ENCODE measurements at regions not wholly inside any gene's neighbourhood (a gene's known extent, or its start where the extent isn't known, plus 50 kb on each side); places are given as distances from the start of the nearest gene placed in this dataset.

DNA sequence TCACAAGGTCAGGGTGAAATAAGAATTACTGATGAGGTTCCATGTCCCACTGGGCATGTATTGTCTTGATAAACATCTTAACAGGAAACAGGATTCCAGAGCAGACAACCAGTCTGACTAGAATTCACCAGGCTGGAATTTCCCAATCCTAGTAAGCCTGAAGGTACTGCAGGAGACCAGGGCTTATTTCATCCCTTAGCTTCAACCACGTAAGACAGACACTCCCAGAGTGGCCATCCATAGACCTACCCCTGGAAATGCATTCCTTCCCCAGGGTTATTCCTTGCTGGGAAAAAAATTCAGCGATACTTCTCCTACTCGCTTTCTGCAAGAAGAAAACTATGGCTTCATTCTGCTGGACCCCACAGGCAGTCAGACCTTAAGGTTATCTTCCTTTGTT, 785.4 kb downstream of the NR2F1-AS1 start:
- DNase-seq = no peak

DNA sequence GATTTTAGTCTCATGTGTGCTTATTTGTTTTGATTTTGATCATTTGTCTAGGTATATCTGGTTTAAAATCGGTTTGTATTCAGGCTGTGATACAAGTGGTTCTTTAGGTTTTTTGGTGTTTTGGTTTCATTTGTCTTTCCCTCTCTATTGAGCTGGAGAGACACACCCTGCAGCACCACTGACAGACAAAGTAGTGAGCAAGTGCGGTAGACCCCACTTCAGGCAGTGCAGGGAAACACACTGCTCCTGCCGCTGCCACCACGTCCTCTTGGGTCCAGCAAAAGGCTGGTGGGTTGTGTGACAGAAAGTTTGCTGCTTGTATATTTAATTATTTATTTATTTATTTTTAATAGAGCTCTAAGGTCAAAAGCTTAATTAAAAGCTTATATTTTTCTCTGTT, 801.0 kb downstream of the NR2F1-AS1 start:
- no peak for DNase-seq

DNA sequence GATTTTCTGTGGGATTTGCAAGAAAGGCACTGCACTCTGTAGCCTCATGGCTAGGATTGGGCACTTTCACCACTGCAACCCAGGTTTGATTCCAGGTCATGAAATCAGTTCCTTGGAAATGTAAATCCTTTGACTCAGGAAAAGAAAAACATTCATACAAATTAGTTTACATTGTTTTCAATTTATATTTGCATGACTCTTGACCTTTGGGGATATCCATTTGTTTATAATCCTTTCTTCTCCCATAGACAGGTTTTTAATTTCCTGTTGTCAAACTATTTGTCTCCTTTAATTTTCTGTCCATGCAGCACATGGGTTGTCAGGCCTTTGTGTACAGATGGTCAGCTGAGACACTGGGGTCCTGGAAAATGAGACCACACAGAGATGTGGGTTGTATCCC, 801.5 kb downstream of the NR2F1-AS1 start:
- peak; percentile 7 for DNase-seq

GRCh38 chr5:92778261-92778660, 802.8 kb downstream of the NR2F1-AS1 start:
- no peak for DNase-seq

GRCh38 chr5:92777421-92777820, 803.6 kb downstream of the NR2F1-AS1 start:
- no peak for DNase-seq

DNA sequence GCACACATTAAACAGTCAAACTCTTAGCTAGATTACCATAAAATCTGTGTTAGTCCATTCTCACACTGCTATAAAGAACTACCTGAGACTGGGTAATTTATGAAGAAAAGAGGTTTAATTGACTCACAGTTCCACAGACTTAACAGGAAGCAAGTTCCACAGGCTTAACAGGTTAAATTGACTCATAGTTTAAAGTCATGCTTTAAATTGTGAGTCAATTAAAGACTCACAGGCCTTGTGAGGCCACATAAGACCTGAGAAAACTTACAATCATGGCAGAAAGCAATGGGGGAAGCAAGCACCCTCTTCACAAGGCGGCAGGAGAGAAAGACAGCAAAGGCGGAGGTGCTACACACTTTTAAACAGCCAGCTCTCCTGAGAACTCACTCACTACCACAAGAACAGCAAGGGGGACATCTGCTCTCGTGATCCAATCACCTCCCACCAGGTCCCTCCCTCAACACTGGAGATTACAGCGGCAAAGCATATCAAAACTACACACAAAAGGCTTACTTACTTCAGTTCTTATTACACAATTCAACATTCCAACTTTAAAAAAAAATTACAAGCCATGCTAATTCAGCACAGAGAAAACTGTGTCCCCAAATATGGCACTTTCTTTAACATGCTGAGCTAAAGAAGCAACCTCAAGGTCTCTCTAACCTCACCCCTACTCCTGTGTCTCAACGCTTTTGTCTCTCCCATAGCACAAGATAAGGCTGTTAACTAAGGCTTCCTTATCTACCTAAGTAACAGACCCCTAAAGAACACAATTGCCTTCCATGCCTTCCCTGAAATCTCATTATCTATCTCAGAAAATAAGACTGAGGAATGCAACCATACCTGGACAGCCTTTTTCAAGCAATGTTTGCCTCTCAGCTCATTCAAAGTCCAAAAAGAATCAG, 805.1 kb downstream of the NR2F1-AS1 start:
- no peak for DNase-seq

DNA sequence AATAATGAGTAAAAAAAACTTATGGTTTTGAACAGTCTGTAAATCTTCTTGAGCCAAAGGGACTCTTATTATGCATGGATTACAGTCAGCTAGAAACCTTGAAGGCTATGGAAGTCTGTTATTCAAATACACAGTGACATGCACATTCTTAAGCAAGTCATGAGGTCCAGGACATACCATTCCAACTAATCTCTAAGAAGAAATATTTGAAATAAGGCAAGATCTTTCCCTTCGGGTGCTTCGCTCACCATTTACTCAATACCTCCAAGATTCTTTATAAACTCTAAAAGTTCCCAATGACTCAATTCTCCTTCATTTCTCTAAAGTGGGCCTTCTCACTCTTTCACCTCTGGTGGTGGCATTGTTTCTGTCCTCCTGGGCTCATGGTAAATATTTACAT, 811.0 kb downstream of the NR2F1-AS1 start:
- DNase-seq = no peak

DNA sequence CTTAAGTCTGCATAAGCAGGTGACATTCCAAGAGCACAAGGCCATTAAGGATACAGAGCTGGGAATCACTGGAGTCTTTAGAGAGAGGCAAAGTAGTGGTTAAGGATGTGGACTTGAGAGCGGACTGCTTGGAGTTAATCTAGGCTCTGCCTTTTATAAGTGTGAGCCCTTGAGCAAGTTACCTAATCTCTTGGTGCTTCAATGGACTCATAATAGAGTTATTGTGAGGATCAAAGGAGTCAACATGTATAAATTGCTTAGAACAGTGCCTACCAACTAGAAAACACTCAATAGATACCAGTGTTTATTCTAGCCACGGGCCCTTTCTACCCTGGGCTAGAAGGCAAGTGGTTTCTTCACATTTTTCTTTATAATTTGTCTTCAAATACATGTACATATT, 819.4 kb downstream of the NR2F1-AS1 start:
- no peak for DNase-seq

- DNase-seq = no peak
Observed at GRCh38 chr5:92760550-92760949, 820.5 kb downstream of the NR2F1-AS1 start.

GRCh38 chr5:92758552-92758951, 822.5 kb downstream of the NR2F1-AS1 start:
- no peak for DNase-seq

DNA sequence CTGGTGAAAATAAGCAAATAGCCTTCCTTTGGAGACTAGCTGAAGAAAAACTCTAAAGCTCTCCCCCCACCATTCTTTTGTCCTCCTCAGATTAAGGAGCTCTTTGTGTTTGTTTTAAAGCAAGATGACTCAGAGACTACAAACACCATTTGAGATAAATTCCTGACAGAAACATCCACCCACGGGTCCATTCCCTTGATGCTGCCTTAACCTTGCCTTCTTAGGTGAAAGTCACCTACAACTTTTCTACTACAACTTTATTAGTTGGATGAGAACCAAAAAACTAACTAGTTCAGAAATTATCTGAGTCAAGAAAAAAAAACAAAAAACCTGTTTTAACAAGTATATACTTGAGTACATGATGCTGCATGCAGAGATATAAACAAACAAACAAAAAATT, 831.1 kb downstream of the NR2F1-AS1 start:
- DNase-seq = no peak

- DNase-seq = no peak
Observed at GRCh38 chr5:92748072-92748676, 832.8 kb downstream of the NR2F1-AS1 start.

GRCh38 chr5:92741906-92742305, 839.1 kb downstream of the NR2F1-AS1 start:
- DNase-seq = no peak

GRCh38 chr5:92734211-92734940, 846.6 kb downstream of the NR2F1-AS1 start:
- DNase-seq = no peak

DNA sequence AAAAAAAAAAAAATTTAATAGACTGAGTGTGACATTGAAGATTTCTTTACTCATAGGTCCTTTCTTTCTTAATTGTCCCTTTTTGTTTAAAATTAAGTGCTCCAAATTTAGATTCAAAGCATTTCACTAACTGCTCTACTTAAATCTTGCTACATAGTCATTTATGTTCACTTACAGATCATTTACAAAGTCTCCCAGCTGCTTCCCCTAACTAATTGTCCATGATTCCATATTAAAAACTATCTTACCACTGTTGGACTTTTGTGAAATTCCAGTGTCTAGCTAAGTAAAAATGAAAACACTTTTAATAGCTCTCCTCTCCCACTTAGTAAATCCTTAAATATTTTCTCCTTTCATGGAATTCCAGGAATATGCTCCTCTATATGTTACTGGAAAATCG, 850.5 kb downstream of the NR2F1-AS1 start:
- no peak for DNase-seq

DNA sequence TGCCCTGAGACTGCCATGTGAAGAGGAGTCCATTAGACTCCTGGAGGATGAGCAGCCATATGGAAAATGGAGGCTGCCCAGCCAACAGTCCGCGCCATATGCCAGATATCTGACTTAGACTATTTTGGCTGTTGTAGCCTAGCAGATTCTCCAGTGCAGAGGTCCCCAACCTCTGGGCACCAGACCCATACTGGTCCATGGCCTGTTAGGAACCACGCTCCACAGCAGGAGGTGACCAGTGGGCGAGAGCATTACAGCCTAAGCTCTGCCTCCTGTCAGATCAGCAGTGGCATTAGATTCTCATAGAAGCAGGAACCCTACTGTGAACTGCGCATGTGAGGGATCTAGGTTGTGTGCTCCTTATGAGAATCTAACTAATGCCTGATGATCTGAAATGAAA, 851.9 kb downstream of the NR2F1-AS1 start:
- DNase-seq = no peak

DNA sequence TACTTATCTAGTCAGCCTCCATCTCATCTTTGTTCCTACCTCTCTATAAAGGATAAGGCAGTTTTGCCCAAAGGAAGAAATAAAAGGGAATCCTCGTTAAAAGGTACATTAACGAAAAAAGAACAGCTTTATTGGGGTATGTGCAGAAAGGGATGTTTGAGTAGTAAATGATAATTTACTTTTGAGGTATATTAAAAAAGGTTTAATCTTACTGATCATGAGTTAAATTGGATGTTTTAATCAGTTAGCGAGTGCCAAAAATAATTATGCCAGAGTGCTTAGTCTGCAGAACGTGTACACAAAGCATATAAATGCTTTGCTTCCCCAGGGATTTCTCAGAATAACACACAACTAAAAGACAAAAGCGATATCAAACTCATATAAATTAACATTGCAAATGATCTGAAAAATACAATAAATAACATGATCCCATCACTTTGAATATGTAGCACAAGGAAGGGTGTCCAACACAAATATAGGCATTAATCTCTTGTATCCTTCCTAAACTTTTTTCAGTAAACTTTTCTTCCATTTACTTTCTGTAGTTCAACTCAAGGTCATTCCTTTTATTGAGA, 865.0 kb downstream of the NR2F1-AS1 start:
- no peak for DNase-seq

DNA sequence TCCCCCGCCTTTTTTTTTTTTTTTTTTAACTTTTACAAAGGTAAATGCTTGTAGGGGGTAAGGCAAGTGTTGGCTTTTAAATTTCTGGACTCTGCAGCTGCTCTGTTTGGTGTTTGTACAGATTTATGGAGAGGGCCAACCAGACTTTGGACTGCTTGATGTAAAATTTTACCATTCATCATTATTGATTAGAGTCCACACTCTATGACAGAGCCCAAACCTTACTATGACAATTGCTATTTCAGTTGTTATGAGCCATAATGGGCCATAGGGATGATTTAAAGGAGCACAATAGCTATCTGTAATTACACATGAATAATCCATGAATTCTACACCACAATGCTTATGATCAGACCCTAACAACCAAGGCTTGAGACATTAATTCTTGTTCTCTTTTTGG, 867.2 kb downstream of the NR2F1-AS1 start:
- DNase-seq = no peak

DNA sequence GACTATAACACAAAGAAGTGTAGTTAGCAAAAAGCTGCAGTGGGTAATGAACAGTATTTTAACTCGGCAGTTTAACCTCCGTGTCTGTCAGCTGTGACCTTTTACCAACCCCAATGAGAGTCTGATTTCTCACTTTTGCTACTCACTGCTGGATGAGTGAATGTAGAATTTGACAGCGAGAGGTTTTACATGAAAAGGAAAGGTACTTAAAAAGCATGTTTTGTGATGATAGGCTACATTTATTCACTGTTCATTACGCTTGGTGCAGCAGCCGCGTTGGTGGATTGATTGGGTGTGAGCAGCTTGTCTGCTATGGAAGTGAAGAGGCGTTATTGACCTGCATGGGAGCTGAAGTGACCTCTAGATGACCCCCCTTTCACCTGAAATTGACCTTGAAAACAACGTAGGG, 867.7 kb downstream of the NR2F1-AS1 start:
- DNase-seq = no peak

DNA sequence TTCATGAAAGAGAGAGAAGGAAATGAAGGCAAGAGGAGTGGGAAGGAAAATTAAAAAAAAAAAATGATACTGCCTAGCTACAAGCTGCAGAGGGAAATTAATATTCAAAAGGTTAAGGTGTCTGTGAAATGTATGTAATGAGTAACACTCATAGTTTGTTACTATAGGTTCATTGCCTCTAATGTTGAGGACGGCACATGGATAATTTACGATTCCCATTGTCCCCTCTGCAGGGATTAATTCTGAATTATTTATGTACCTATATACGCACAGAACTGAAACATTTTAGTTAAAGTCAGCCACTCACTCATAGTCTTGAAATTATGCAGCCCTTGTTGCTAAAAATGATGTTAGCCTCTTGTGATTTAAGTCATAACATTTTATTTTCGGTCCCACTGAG, 869.1 kb downstream of the NR2F1-AS1 start:
- DNase-seq = no peak

DNA sequence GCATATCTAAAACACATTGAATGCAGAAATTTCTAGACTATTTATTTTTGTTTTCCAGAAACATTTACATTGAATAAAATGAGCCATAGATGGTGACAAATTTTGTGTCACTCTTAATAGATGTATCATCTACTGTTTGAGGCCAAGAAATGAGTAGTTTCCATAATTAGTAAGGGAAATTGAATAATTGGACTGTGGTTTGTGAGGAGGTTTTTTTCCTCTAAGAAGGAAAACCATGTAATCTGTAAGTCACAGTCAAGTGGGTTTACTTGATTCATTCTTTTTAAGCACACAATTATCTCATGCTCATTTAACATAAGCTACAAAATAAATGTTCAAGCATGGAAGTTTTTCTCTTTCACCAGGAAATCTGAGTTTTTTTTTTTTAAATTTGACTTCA, 876.4 kb downstream of the NR2F1-AS1 start:
- no peak for DNase-seq

GRCh38 chr5:92703976-92704375, 877.0 kb downstream of the NR2F1-AS1 start:
- no peak for DNase-seq
